ENCODE measurements at regions not wholly inside any gene's neighbourhood (a gene's known extent, or its start where the extent isn't known, plus 50 kb on each side); places are given as distances from the start of the nearest gene placed in this dataset.

DNA sequence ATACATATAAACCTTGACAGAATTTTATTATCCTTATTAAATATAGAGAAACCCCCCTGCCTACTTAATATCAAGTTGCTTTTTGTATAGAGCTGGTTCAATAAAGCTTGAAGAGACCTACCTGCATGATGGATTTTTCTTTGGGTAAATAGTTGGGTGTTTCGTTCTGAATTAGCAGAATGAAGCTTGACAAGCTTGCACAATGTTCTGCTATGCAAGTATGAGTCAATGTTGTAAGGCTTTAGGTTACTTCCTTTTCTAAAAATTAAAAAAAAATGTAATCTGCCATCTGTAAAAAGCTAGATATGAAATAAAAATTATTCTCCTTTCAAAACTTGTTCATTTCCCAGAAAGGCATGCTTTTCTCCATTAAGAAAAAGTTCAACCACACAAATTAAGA lies 1662.6 kb upstream of the SEL1L start:
- TF ChIP-seq, protein P1, sequence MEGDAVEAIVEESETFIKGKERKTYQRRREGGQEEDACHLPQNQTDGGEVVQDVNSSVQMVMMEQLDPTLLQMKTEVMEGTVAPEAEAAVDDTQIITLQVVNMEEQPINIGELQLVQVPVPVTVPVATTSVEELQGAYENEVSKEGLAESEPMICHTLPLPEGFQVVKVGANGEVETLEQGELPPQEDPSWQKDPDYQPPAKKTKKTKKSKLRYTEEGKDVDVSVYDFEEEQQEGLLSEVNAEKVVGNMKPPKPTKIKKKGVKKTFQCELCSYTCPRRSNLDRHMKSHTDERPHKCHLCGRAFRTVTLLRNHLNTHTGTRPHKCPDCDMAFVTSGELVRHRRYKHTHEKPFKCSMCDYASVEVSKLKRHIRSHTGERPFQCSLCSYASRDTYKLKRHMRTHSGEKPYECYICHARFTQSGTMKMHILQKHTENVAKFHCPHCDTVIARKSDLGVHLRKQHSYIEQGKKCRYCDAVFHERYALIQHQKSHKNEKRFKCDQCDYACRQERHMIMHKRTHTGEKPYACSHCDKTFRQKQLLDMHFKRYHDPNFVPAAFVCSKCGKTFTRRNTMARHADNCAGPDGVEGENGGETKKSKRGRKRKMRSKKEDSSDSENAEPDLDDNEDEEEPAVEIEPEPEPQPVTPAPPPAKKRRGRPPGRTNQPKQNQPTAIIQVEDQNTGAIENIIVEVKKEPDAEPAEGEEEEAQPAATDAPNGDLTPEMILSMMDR (IDR thresholded peaks at IDR 0.05): no peak
- WGBS (ENCODE audit: insufficient coverage): 45% methylated on average over 1 of the region's 1 CpG
- Histone ChIP-seq H3K27ac (ENCODE audit: low read length) (no peak overlapping the region), H3K36me3 (ENCODE audit: control insufficient read depth, insufficient read depth, low read length) (no peaks in the 10 kb centered on the region), H3K4me3 (ENCODE audit: low read length) (no peak overlapping the region), H3K4me1 (ENCODE audit: control insufficient read depth, insufficient read depth, low read length) (no peaks in the 10 kb centered on the region), H3K9me3 (ENCODE audit: control insufficient read depth, insufficient read depth, low read length) (peaks cover 4% of the 10 kb centered on the region), H3K27me3 (ENCODE audit: control insufficient read depth, insufficient read depth, low read length) (no peaks in the 10 kb centered on the region)
- Mint-ChIP-seq H3K4me1 (no peaks in the 10 kb centered on the region), H3K36me3 (peaks cover 7% of the 10 kb centered on the region), H3K9me3 (peaks cover 18 to 22% of the 10 kb centered on the region in 2 donors), H3K27me3 (ENCODE audit: low read depth in 2 of 2) (no peaks in the 10 kb centered on the region), H3K4me3 (no peak overlapping the region), H3K27ac (no peak overlapping the region)
- DNase-seq: no peak
- no peak for ATAC-seq
- intact Hi-C loops (cut with micrococcal nuclease): no loop called here

DNA sequence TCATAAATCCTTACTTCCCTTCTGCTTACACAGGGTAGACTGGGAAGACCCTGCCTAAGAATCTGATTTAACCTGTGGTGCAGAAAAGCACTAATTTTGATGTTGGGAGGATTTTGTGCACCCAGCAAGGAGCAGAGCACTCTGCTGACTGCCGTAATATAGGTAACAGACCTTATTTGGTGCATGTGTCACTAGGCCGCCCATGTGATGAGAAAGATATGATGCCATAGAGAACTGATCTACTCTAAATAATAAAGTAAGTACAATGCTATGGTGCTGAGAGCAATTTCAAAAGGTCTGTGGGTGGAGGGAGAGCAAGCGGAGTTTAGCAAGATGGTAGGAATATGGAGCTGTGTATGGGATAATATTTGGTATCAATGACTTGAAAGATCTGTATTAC lies 1663.6 kb upstream of the SEL1L start:
- no peak for ATAC-seq
- intact Hi-C loops (cut with micrococcal nuclease): no loop called here
- 81% methylated on average over 2 of the region's 3 CpGs for WGBS (ENCODE audit: insufficient coverage)

DNA sequence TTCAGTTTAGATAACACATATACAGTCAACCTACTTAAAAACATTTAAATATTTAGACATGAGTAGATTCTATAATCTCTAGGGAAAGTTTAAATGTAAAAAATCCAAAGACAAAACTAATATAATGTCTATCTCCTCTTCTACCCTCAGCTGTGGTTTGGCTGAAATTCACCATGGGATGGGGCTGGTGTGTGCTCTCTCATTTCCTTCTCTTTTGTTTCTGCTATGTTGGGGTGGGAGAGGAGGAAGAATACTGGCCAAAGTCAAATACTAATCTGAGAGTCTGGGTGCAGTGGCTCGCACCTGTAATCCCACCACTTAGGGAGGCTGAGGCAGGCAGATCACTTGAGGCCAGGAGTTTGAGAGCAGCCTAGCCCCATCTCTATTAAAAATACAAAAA lies 1673.9 kb upstream of the SEL1L start:
- no peaks in the 10 kb centered on the region for H3K36me3 Mint-ChIP-seq
- TF ChIP-seq, protein P1 (IDR thresholded peaks at IDR 0.05): no peak
- ATAC-seq: no peak
- Histone ChIP-seq H3K27ac (ENCODE audit: low read length) (no peak overlapping the region), H3K4me1 (ENCODE audit: control insufficient read depth, insufficient read depth, low read length) (no peaks in the 10 kb centered on the region), H3K9me3 (ENCODE audit: control insufficient read depth, insufficient read depth, low read length) (peaks cover 9% of the 10 kb centered on the region), H3K4me3 (ENCODE audit: low read length) (no peak overlapping the region), H3K36me3 (ENCODE audit: control insufficient read depth, insufficient read depth, low read length) (no peaks in the 10 kb centered on the region), H3K27me3 (ENCODE audit: control insufficient read depth, insufficient read depth, low read length) (no peaks in the 10 kb centered on the region)
- no peaks in the 10 kb centered on the region for H3K4me1 Mint-ChIP-seq
- peaks cover 2 to 5% of the 10 kb centered on the region in 2 donors for H3K9me3 Mint-ChIP-seq
- no peaks in the 10 kb centered on the region for H3K27me3 Mint-ChIP-seq (ENCODE audit: low read depth in 2 of 2)
- no peak overlapping the region for H3K27ac Mint-ChIP-seq
- intact Hi-C loops (cut with micrococcal nuclease): no loop called here
- no peak overlapping the region for H3K4me3 Mint-ChIP-seq
- DNase-seq: no peak
- WGBS (ENCODE audit: insufficient coverage): 85% methylated on average over 1 of the region's 1 CpG

More for the DNA sequence above, 1663.6 kb upstream of the SEL1L start:
- H3K4me1 ChIP-seq (ENCODE audit: control insufficient read depth, insufficient read depth, low read length): no peaks in the 10 kb centered on the region
- H3K27me3 ChIP-seq (ENCODE audit: control insufficient read depth, insufficient read depth, low read length): no peaks in the 10 kb centered on the region
- peaks cover 13 to 18% of the 10 kb centered on the region in 2 donors for H3K9me3 Mint-ChIP-seq
- H3K4me3 Mint-ChIP-seq: no peak overlapping the region
- H3K27me3 Mint-ChIP-seq (ENCODE audit: low read depth in 2 of 2): no peaks in the 10 kb centered on the region
- H3K9me3 ChIP-seq (ENCODE audit: control insufficient read depth, insufficient read depth, low read length): peaks cover 4% of the 10 kb centered on the region
- no peaks in the 10 kb centered on the region for H3K36me3 Mint-ChIP-seq
- no peak overlapping the region for H3K27ac ChIP-seq (ENCODE audit: low read length)
- no peaks in the 10 kb centered on the region for H3K36me3 ChIP-seq (ENCODE audit: control insufficient read depth, insufficient read depth, low read length)
- no peak overlapping the region for H3K4me3 ChIP-seq (ENCODE audit: low read length)
- no peaks in the 10 kb centered on the region for H3K4me1 Mint-ChIP-seq
- no peak overlapping the region for H3K27ac Mint-ChIP-seq
- DNase-seq: no peak
- TF ChIP-seq, protein P1 (IDR thresholded peaks at IDR 0.05): no peak

DNA sequence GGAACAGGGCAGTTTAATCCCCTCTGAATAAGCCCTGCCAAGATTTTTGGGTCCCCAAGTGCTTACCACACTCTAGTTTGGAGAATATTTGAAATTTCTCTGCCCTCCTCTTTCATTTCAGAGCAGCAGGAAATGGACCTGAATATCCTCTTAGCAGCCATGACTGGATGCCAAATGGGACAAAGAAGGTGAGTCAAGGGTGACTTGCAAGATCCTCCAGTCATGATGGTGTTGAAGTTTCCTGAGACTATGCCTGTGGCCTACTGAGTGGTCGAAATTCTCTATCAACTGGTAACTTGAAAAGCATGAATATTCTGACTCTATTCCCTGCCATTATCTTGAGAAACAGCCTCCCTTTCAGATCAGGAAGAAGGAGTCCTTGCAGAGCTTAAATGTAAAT lies 1674.7 kb upstream of the SEL1L start:
- H3K9me3 Mint-ChIP-seq: peaks cover 5 to 8% of the 10 kb centered on the region in 2 donors
- no peak overlapping the region for H3K27ac Mint-ChIP-seq
- Histone ChIP-seq H3K27ac (ENCODE audit: low read length) (no peak overlapping the region), H3K27me3 (ENCODE audit: control insufficient read depth, insufficient read depth, low read length) (no peaks in the 10 kb centered on the region), H3K4me3 (ENCODE audit: low read length) (no peak overlapping the region), H3K36me3 (ENCODE audit: control insufficient read depth, insufficient read depth, low read length) (no peaks in the 10 kb centered on the region), H3K4me1 (ENCODE audit: control insufficient read depth, insufficient read depth, low read length) (no peaks in the 10 kb centered on the region), H3K9me3 (ENCODE audit: control insufficient read depth, insufficient read depth, low read length) (peaks cover 9% of the 10 kb centered on the region)
- TF ChIP-seq, protein P1 (IDR thresholded peaks at IDR 0.05): no peak
- H3K4me1 Mint-ChIP-seq: no peaks in the 10 kb centered on the region
- 40% methylated on average over 1 of the region's 1 CpG for WGBS (ENCODE audit: insufficient coverage)
- no peak overlapping the region for H3K4me3 Mint-ChIP-seq
- DNase-seq: no peak
- no peaks in the 10 kb centered on the region for H3K36me3 Mint-ChIP-seq
- intact Hi-C loops (cut with micrococcal nuclease): no loop called here
- H3K27me3 Mint-ChIP-seq (ENCODE audit: low read depth in 2 of 2): no peaks in the 10 kb centered on the region
- ATAC-seq: no peak

Data from natural killer cell (primary cell).